Hematopoietic multipotent progenitor cell treated with erythropoietin and hydrocortisone succinate and interleukin-3 and kit ligand, for 15 days (in vitro differentiated cells): ENCODE measurements at regions not wholly inside any gene's neighbourhood (a gene's known extent, or its start where the extent isn't known, plus 50 kb on each side); places are given as distances from the start of the nearest gene placed in this dataset.
"Not testable (repeated sequence)": the region's sequence is repeated elsewhere in the genome, so short reads cannot be mapped to it uniquely, and the experiment has no call there.

Experiments used
- DNase-seq: peaks from one replicate; pipeline ENCODE4 v3.0.0-alpha.2; 2015; ENCODE audit warnings: low spot score

- not testable (repeated sequence) for DNase-seq
Observed at GRCh38 chr1:217039139-217039538, 315.9 kb upstream of the ESRRG start.

GRCh38 chr1:217036757-217037156 lies 313.5 kb upstream of the ESRRG start:
- no peak for DNase-seq

GRCh38 chr1:217032715-217033367 lies 309.6 kb upstream of the ESRRG start:
- no peak for DNase-seq

- no peak for DNase-seq
Observed at GRCh38 chr1:217029281-217030157, 306.3 kb upstream of the ESRRG start.

- no peak for DNase-seq
Observed at GRCh38 chr1:217027403-217028080, 304.3 kb upstream of the ESRRG start.

GRCh38 chr1:217026531-217026930 lies 303.3 kb upstream of the ESRRG start:
- no peak for DNase-seq

GRCh38 chr1:217025381-217025780 lies 302.2 kb upstream of the ESRRG start:
- no peak for DNase-seq

GRCh38 chr1:217024911-217025310 lies 301.7 kb upstream of the ESRRG start:
- no peak for DNase-seq

GRCh38 chr1:217021956-217022355 lies 298.7 kb upstream of the ESRRG start:
- no peak for DNase-seq

- no peak for DNase-seq
Observed at GRCh38 chr1:217021400-217021799, 298.2 kb upstream of the ESRRG start.

GRCh38 chr1:217019475-217019874 lies 296.2 kb upstream of the ESRRG start:
- no peak for DNase-seq

GRCh38 chr1:217018648-217019047 lies 295.4 kb upstream of the ESRRG start:
- DNase-seq, result no peak

GRCh38 chr1:217017165-217017564 lies 293.9 kb upstream of the ESRRG start:
- DNase-seq, result no peak

- no peak for DNase-seq
Observed at GRCh38 chr1:217014066-217014465, 290.8 kb upstream of the ESRRG start.

GRCh38 chr1:217012659-217013058 lies 289.4 kb upstream of the ESRRG start:
- DNase-seq, result no peak

GRCh38 chr1:217011097-217011496 lies 287.9 kb upstream of the ESRRG start:
- no peak for DNase-seq

GRCh38 chr1:217010253-217010652 lies 287.0 kb upstream of the ESRRG start:
- no peak for DNase-seq

- no peak for DNase-seq
Observed at GRCh38 chr1:217009376-217009775, 286.1 kb upstream of the ESRRG start.

GRCh38 chr1:217004776-217005436 lies 281.7 kb upstream of the ESRRG start:
- no peak for DNase-seq

GRCh38 chr1:217003355-217003754 lies 280.1 kb upstream of the ESRRG start:
- no peak for DNase-seq

GRCh38 chr1:216997831-216998230 lies 274.6 kb upstream of the ESRRG start:
- no peak for DNase-seq

- no peak for DNase-seq
Observed at GRCh38 chr1:216997069-216997468, 273.8 kb upstream of the ESRRG start.
